Endodermal cell (in vitro differentiated cells): ENCODE measurements at regions not wholly inside any gene's neighbourhood (a gene's known extent, or its start where the extent isn't known, plus 50 kb on each side); places are given as distances from the start of the nearest gene placed in this dataset.

Source experiments
- DNase-seq: peaks from one replicate; pipeline ENCODE4 v3.0.0-alpha.2; 2017
- H3K27ac ChIP-seq: 2 replicates; pipeline ENCODE4 v1.5.1; 2013; ENCODE audit warnings: mild to moderate bottlenecking, low read depth, low read length, moderate library complexity
- H3K27me3 ChIP-seq: 2 replicates; pipeline ENCODE4 v1.6.1; 2013; ENCODE audit warnings: mild to moderate bottlenecking, low read length, moderate library complexity; ENCODE audit not compliant: insufficient read depth, control insufficient read depth, poor library complexity, severe bottlenecking
- H3K36me3 ChIP-seq: 2 replicates; pipeline ENCODE4 v1.7.0; 2013; ENCODE audit warnings: mild to moderate bottlenecking, low read length, moderate library complexity; ENCODE audit not compliant: control insufficient read depth, insufficient read depth
- H3K4me1 ChIP-seq: one replicate; pipeline ENCODE4 v1.7.0; 2013; ENCODE audit warnings: low read length; ENCODE audit not compliant: control insufficient read depth, insufficient read depth
- H3K4me3 ChIP-seq: 2 replicates; pipeline ENCODE4 v1.5.1; 2013; ENCODE audit warnings: mild to moderate bottlenecking, low read length, moderate library complexity
- H3K9ac ChIP-seq: 2 replicates; pipeline ENCODE4 v1.6.1; 2013; ENCODE audit warnings: mild to moderate bottlenecking, low read length, moderate library complexity; ENCODE audit not compliant: poor library complexity, severe bottlenecking; ENCODE audit errors: extremely low read depth
- H3K9me3 ChIP-seq: 2 replicates; pipeline ENCODE4 v1.6.1; 2013; ENCODE audit warnings: mild to moderate bottlenecking, low read length, moderate library complexity; ENCODE audit not compliant: control insufficient read depth
- H3K27ac Mint-ChIP-seq: 2 replicates; pipeline ENCODE4 v1.8.0; 2020; ENCODE audit warnings: mixed read lengths
- H3K27me3 Mint-ChIP-seq: 2 replicates; pipeline ENCODE4 v1.8.0; 2021; ENCODE audit warnings: mild to moderate bottlenecking, mixed read lengths; ENCODE audit not compliant: insufficient read depth
- H3K36me3 Mint-ChIP-seq: 2 replicates; pipeline ENCODE4 v1.8.0; 2020; ENCODE audit warnings: low read depth, mixed read lengths
- H3K4me1 Mint-ChIP-seq: 2 replicates; pipeline ENCODE4 v1.8.0; 2020; ENCODE audit warnings: mixed read lengths
- H3K4me3 Mint-ChIP-seq: 2 replicates; pipeline ENCODE4 v1.8.0; 2020; ENCODE audit warnings: mild to moderate bottlenecking, moderate library complexity, mixed read lengths
- H3K9me3 Mint-ChIP-seq: 2 replicates; pipeline ENCODE4 v1.8.0; 2020; ENCODE audit warnings: mild to moderate bottlenecking, mixed read lengths
- WGBS, 2 experiments: methylation state at CpG; one replicate each; pipeline versions ENCODE4 v1.1.5 to v1.1.7; 2013; ENCODE audit warnings: missing lambda C conversion rate in 2 of 2, mixed read lengths in 1 of 2; ENCODE audit not compliant: insufficient coverage in 1 of 2, insufficient read length in 1 of 2; 5-methylcytosine and 5-hydroxymethylcytosine counted together
- TF ChIP-seq, protein P1 (sequence below): fragments of 200-600 bp; sonication (generic); conservative IDR thresholded peaks from 2 replicates; pipeline ENCODE4 v1.5.0; 2021; ENCODE audit warnings: antibody characterized with exemption, mild to moderate bottlenecking

GRCh38 chr15:24746094-24746493 is 70.5 kb downstream of the NPAP1 start:
- Mint-ChIP-seq H3K9me3 (peaks cover 43% of the 10 kb centered on the region), H3K27ac (no peak overlapping the region), H3K36me3 (peaks cover 12% of the 10 kb centered on the region), H3K4me1 (peaks cover 7% of the 10 kb centered on the region), H3K27me3 (peaks cover 2% of the 10 kb centered on the region), H3K4me3 (no peak overlapping the region)
- Histone ChIP-seq H3K27me3 (no peaks in the 10 kb centered on the region), H3K36me3 (no peaks in the 10 kb centered on the region), H3K4me3 (no peak overlapping the region), H3K9ac (no peak overlapping the region), H3K4me1 (peaks cover 3% of the 10 kb centered on the region), H3K9me3 (peaks cover 57% of the 10 kb centered on the region), H3K27ac (no peak overlapping the region)
- DNase-seq: no peak
- TF ChIP-seq, protein P1, sequence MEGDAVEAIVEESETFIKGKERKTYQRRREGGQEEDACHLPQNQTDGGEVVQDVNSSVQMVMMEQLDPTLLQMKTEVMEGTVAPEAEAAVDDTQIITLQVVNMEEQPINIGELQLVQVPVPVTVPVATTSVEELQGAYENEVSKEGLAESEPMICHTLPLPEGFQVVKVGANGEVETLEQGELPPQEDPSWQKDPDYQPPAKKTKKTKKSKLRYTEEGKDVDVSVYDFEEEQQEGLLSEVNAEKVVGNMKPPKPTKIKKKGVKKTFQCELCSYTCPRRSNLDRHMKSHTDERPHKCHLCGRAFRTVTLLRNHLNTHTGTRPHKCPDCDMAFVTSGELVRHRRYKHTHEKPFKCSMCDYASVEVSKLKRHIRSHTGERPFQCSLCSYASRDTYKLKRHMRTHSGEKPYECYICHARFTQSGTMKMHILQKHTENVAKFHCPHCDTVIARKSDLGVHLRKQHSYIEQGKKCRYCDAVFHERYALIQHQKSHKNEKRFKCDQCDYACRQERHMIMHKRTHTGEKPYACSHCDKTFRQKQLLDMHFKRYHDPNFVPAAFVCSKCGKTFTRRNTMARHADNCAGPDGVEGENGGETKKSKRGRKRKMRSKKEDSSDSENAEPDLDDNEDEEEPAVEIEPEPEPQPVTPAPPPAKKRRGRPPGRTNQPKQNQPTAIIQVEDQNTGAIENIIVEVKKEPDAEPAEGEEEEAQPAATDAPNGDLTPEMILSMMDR: no peak

- Mint-ChIP-seq H3K4me1 (peaks cover 3% of the 10 kb centered on the region), H3K27me3 (peaks cover 2% of the 10 kb centered on the region), H3K36me3 (peaks cover 12% of the 10 kb centered on the region), H3K4me3 (no peak overlapping the region), H3K27ac (no peak overlapping the region), H3K9me3 (peaks cover 44% of the 10 kb centered on the region)
- no peak overlapping the region for H3K27ac ChIP-seq
- no peaks in the 10 kb centered on the region for H3K4me1 ChIP-seq
- peaks cover 56% of the 10 kb centered on the region for H3K9me3 ChIP-seq
- DNase-seq: no peak
- H3K27me3 ChIP-seq: no peaks in the 10 kb centered on the region
- no peak overlapping the region for H3K9ac ChIP-seq
- H3K4me3 ChIP-seq: no peak overlapping the region
- no peaks in the 10 kb centered on the region for H3K36me3 ChIP-seq
- TF ChIP-seq, protein P1: no peak
- 85 to 89% methylated on average over 10 of the region's 10 CpGs for WGBS, 2 experiments
Measured at GRCh38 chr15:24747376-24747775, 71.8 kb downstream of the NPAP1 start.

DNA sequence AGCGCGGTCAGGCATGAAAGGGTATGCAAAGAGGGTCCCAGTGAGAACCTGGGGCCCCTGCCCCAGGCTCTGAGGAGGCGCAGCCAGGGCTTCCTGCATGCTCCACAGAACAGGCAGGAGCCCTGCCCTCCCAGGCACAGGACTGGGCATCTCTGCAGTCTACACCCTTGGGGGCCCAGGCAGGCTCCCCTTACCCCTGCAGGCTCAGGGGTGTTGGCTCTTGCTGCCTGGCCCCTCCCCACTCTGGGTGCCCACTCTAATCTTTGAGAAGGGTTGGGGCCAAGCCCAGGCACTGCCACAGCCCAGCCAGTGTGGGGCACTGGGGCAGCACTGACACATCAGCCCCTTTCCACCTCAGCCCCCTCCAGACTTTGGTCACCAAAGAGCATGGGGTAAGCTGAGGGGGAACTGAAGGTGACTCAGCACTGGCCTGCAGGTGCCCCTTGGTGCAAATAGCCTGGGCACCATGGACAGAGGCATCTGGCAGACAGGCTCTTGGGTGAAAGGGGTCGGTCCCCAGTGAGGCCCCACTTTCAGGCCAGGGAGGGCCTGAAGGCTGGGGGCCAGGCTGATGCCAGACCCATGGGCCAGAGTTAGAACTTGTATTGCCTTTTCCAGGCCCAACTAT is 73.4 kb downstream of the NPAP1 start:
- Histone ChIP-seq H3K27ac (no peak overlapping the region), H3K27me3 (no peaks in the 10 kb centered on the region), H3K9ac (no peak overlapping the region), H3K4me1 (no peaks in the 10 kb centered on the region), H3K9me3 (peaks cover 68% of the 10 kb centered on the region), H3K4me3 (no peak overlapping the region), H3K36me3 (no peaks in the 10 kb centered on the region)
- 91 to 100% methylated on average over 2 to 4 of the region's 4 CpGs for WGBS, 2 experiments
- H3K36me3 Mint-ChIP-seq: peaks cover 12% of the 10 kb centered on the region
- H3K4me1 Mint-ChIP-seq: peaks cover 5% of the 10 kb centered on the region
- peaks cover 42% of the 10 kb centered on the region for H3K9me3 Mint-ChIP-seq
- no peak overlapping the region for H3K27ac Mint-ChIP-seq
- TF ChIP-seq, protein P1: no peak
- peaks cover 2% of the 10 kb centered on the region for H3K27me3 Mint-ChIP-seq
- H3K4me3 Mint-ChIP-seq: no peak overlapping the region
- no peak for DNase-seq
